ENCODE measurements at regions not wholly inside any gene's neighbourhood (a gene's known extent, or its start where the extent isn't known, plus 50 kb on each side); places are given as distances from the start of the nearest gene placed in this dataset.

GRCh38 chr5:99807346-99807745, 727.8 kb upstream of the FAM174A start:
- Histone ChIP-seq H3K4me1 (ENCODE audit: control insufficient read depth, low read length) (no peaks in the 10 kb centered on the region), H3K27ac (ENCODE audit: low read depth, low read length) (no peak overlapping the region), H3K9me2 (replicated peaks; ENCODE audit: control insufficient read depth, low read length) (no peaks in the 10 kb centered on the region), H3K9me3 (ENCODE audit: control insufficient read depth, insufficient read depth, low read length) (no peaks in the 10 kb centered on the region), H3K79me2 (ENCODE audit: control insufficient read depth, low read length) (no peaks in the 10 kb centered on the region), H4K20me1 (ENCODE audit: control insufficient read depth, insufficient read depth, low read depth, low read length) (no peaks in the 10 kb centered on the region), H3K36me3 (ENCODE audit: control insufficient read depth, low read length) (no peaks in the 10 kb centered on the region), H3K4me2 (ENCODE audit: low read length) (no peak overlapping the region), H3K4me3 (ENCODE audit: low read length) (no peak overlapping the region), H3K27me3 (ENCODE audit: control insufficient read depth, low read length) (no peaks in the 10 kb centered on the region), H3F3A (ENCODE audit: control insufficient read depth, insufficient read depth) (no peaks in the 10 kb centered on the region)
- no peak for TF ChIP-seq CTCF (IDR thresholded peaks at IDR 0.05; ENCODE audit: low read depth, low read length, poor library complexity, severe bottlenecking)
- no peak for TF ChIP-seq EZH2phosphoT487 (IDR thresholded peaks at IDR 0.05; ENCODE audit: borderline replicate concordance, low read length)

GRCh38 chr5:99795031-99795430, 740.1 kb upstream of the FAM174A start:
- Histone ChIP-seq H3K9me3 (ENCODE audit: control insufficient read depth, insufficient read depth, low read length) (no peaks in the 10 kb centered on the region), H3K4me2 (ENCODE audit: low read length) (no peak overlapping the region), H3K27ac (ENCODE audit: low read depth, low read length) (no peak overlapping the region), H3K4me1 (ENCODE audit: control insufficient read depth, low read length) (no peaks in the 10 kb centered on the region), H3K36me3 (ENCODE audit: control insufficient read depth, low read length) (no peaks in the 10 kb centered on the region), H3K27me3 (ENCODE audit: control insufficient read depth, low read length) (no peaks in the 10 kb centered on the region), H3K79me2 (ENCODE audit: control insufficient read depth, low read length) (no peaks in the 10 kb centered on the region), H3F3A (ENCODE audit: control insufficient read depth, insufficient read depth) (no peaks in the 10 kb centered on the region), H4K20me1 (ENCODE audit: control insufficient read depth, insufficient read depth, low read depth, low read length) (no peaks in the 10 kb centered on the region), H3K4me3 (ENCODE audit: low read length) (no peak overlapping the region), H3K9me2 (replicated peaks; ENCODE audit: control insufficient read depth, low read length) (no peaks in the 10 kb centered on the region)
- TF ChIP-seq CTCF (IDR thresholded peaks at IDR 0.05; ENCODE audit: low read depth, low read length, poor library complexity, severe bottlenecking) = no peak
- no peak for TF ChIP-seq EZH2phosphoT487 (IDR thresholded peaks at IDR 0.05; ENCODE audit: borderline replicate concordance, low read length)

GRCh38 chr5:99788482-99788881, 746.7 kb upstream of the FAM174A start:
- TF ChIP-seq CTCF (IDR thresholded peaks at IDR 0.05; ENCODE audit: low read depth, low read length, poor library complexity, severe bottlenecking) = no peak
- TF ChIP-seq EZH2phosphoT487 (IDR thresholded peaks at IDR 0.05; ENCODE audit: borderline replicate concordance, low read length) = no peak
- no peaks in the 10 kb centered on the region for H3K27me3 ChIP-seq (ENCODE audit: control insufficient read depth, low read length)
- H4K20me1 ChIP-seq (ENCODE audit: control insufficient read depth, insufficient read depth, low read depth, low read length) = no peaks in the 10 kb centered on the region
- H3K79me2 ChIP-seq (ENCODE audit: control insufficient read depth, low read length) = no peaks in the 10 kb centered on the region
- H3K4me1 ChIP-seq (ENCODE audit: control insufficient read depth, low read length) = no peaks in the 10 kb centered on the region
- no peaks in the 10 kb centered on the region for H3K9me3 ChIP-seq (ENCODE audit: control insufficient read depth, insufficient read depth, low read length)
- H3K4me2 ChIP-seq (ENCODE audit: low read length) = no peak overlapping the region
- H3K9me2 ChIP-seq (replicated peaks; ENCODE audit: control insufficient read depth, low read length) = no peaks in the 10 kb centered on the region
- H3K4me3 ChIP-seq (ENCODE audit: low read length) = no peak overlapping the region
- H3F3A ChIP-seq (ENCODE audit: control insufficient read depth, insufficient read depth) = no peaks in the 10 kb centered on the region
- no peak overlapping the region for H3K27ac ChIP-seq (ENCODE audit: low read depth, low read length)
- H3K36me3 ChIP-seq (ENCODE audit: control insufficient read depth, low read length) = no peaks in the 10 kb centered on the region

GRCh38 chr5:99775189-99775588, 760.0 kb upstream of the FAM174A start:
- Histone ChIP-seq H3K4me3 (ENCODE audit: low read length) (no peak overlapping the region), H3K79me2 (ENCODE audit: control insufficient read depth, low read length) (no peaks in the 10 kb centered on the region), H4K20me1 (ENCODE audit: control insufficient read depth, insufficient read depth, low read depth, low read length) (no peaks in the 10 kb centered on the region), H3K27me3 (ENCODE audit: control insufficient read depth, low read length) (no peaks in the 10 kb centered on the region), H3K4me1 (ENCODE audit: control insufficient read depth, low read length) (no peaks in the 10 kb centered on the region), H3F3A (ENCODE audit: control insufficient read depth, insufficient read depth) (no peaks in the 10 kb centered on the region), H3K4me2 (ENCODE audit: low read length) (no peak overlapping the region), H3K9me2 (replicated peaks; ENCODE audit: control insufficient read depth, low read length) (no peaks in the 10 kb centered on the region), H3K36me3 (ENCODE audit: control insufficient read depth, low read length) (no peaks in the 10 kb centered on the region), H3K9me3 (ENCODE audit: control insufficient read depth, insufficient read depth, low read length) (no peaks in the 10 kb centered on the region), H3K27ac (ENCODE audit: low read depth, low read length) (no peak overlapping the region)
- TF ChIP-seq CTCF (IDR thresholded peaks at IDR 0.05; ENCODE audit: low read depth, low read length, poor library complexity, severe bottlenecking) (no peak), EZH2phosphoT487 (IDR thresholded peaks at IDR 0.05; ENCODE audit: borderline replicate concordance, low read length) (no peak)
